ENCODE measurements at regions not wholly inside any gene's neighbourhood (a gene's known extent, or its start where the extent isn't known, plus 50 kb on each side); places are given as distances from the start of the nearest gene placed in this dataset.

GRCh38 chrX:38999967-39000745, 198.9 kb downstream of the MID1IP1 start:
- Histone ChIP-seq H3K36me3 (replicated peaks in 1 of 2; ENCODE audit: control insufficient read depth in 1 of 2, insufficient read depth in 2 of 2, low read length in 1 of 2) (no peaks in the 10 kb centered on the region), H3F3A (replicated peaks; ENCODE audit: insufficient read depth) (no peaks in the 10 kb centered on the region), H3K4me2 (no peak overlapping the region), H3K9me2 (no peaks in the 10 kb centered on the region), H3K79me2 (ENCODE audit: insufficient read depth) (no peaks in the 10 kb centered on the region), H3K4me1 (ENCODE audit: control insufficient read depth in 1 of 2, insufficient read depth in 2 of 2, low read depth in 1 of 2, low read length in 1 of 2) (peaks cover 0 to 3% of the 10 kb centered on the region in 2 experiments; a peak in 2 of 4 replicates), H3K27ac (ENCODE audit: low read depth in 2 of 2, low read length in 1 of 2) (peak overlapping the region in 1 of 2 experiments; percentile 47; a peak in 2 of 4 replicates), H2AFZ (ENCODE audit: low read depth) (no peak overlapping the region), H3K9ac (no peak overlapping the region), H3K4me3 (ENCODE audit: low read depth in 2 of 2, low read length in 1 of 2) (no peak overlapping the region), H4K20me1 (ENCODE audit: insufficient read depth) (no peaks in the 10 kb centered on the region), H3K27me3 (ENCODE audit: insufficient read depth) (no peaks in the 10 kb centered on the region), H3K9me3 (no peaks in the 10 kb centered on the region)
- POLR2A ChIA-PET = interaction anchor here (1.0 kb wide), 1 partner anchor 196 kb away, joined by 3 read pairs; no protein-coding TSS in a partner anchor
- WGBS (ENCODE audit: low lambda C conversion rate) = 0% methylated on average over 2 of the region's 2 CpGs
- TF ChIP-seq TCF12 (IDR thresholded peaks at IDR 0.05) (0 out of 2 replicates have a peak, but pooled peaks have one; percentile 31), RCOR1 (IDR thresholded peaks at IDR 0.05; ENCODE audit: low read length) (peak; percentile 50; the same call in 1 of the 2 replicates), FOXJ3 (CRISPR knock-in tag; IDR thresholded peaks at IDR 0.05) (0 out of 2 replicates have a peak, but pooled peaks have one; percentile 0), RXRA (IDR thresholded peaks at IDR 0.05; ENCODE audit: borderline replicate concordance, low read depth) (no peak), TAF1 (IDR thresholded peaks at IDR 0.05; ENCODE audit: borderline replicate concordance, low read depth, low read length) (no peak), GATA2 (CRISPR knock-in tag; IDR thresholded peaks at IDR 0.05) (peak; percentile 61; the same call in 1 of the 2 replicates)
- CTCF ChIA-PET = interaction anchor here (0.8 to 2.0 kb wide), 4 partner anchors 9 to 152 kb away, joined by 3 to 9 read pairs (median 5); no protein-coding TSS in a partner anchor
- peak; percentile 39 for DNase-seq

GRCh38 chrX:39000802-39001201, 199.5 kb downstream of the MID1IP1 start:
- Histone ChIP-seq H3K4me1 (ENCODE audit: control insufficient read depth in 1 of 2, insufficient read depth in 2 of 2, low read depth in 1 of 2, low read length in 1 of 2) (peaks cover 0 to 3% of the 10 kb centered on the region in 2 experiments; a peak in 2 of 4 replicates), H3K9ac (no peak overlapping the region), H3K27me3 (ENCODE audit: insufficient read depth) (no peaks in the 10 kb centered on the region), H3K9me2 (no peaks in the 10 kb centered on the region), H3K27ac (ENCODE audit: low read depth in 2 of 2, low read length in 1 of 2) (peak overlapping the region in 1 of 2 experiments; percentile 47; a peak in 2 of 4 replicates), H3K4me3 (ENCODE audit: low read depth in 2 of 2, low read length in 1 of 2) (no peak overlapping the region), H3K79me2 (ENCODE audit: insufficient read depth) (no peaks in the 10 kb centered on the region), H3K36me3 (replicated peaks in 1 of 2; ENCODE audit: control insufficient read depth in 1 of 2, insufficient read depth in 2 of 2, low read length in 1 of 2) (no peaks in the 10 kb centered on the region), H3K4me2 (no peak overlapping the region), H3K9me3 (no peaks in the 10 kb centered on the region), H4K20me1 (ENCODE audit: insufficient read depth) (no peaks in the 10 kb centered on the region), H2AFZ (ENCODE audit: low read depth) (no peak overlapping the region), H3F3A (replicated peaks; ENCODE audit: insufficient read depth) (no peaks in the 10 kb centered on the region)
- DNase-seq = peak; percentile 20
- TF ChIP-seq, protein P1, sequence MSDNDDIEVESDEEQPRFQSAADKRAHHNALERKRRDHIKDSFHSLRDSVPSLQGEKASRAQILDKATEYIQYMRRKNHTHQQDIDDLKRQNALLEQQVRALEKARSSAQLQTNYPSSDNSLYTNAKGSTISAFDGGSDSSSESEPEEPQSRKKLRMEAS (IDR thresholded peaks at IDR 0.05; ENCODE audit: low read depth) = no peak
- TF ChIP-seq RCOR1 (IDR thresholded peaks at IDR 0.05; ENCODE audit: low read length) (peak; percentile 60; the same call in 1 of the 2 replicates), TEAD4 (IDR thresholded peaks at IDR 0.05; ENCODE audit: borderline replicate concordance, insufficient read depth) (no peak), MXI1 (IDR thresholded peaks at IDR 0.05; ENCODE audit: low read depth, low read length) (no peak), FOXM1 (IDR thresholded peaks at IDR 0.05; ENCODE audit: low read depth) (no peak), FOSL2 (IDR thresholded peaks at IDR 0.05; ENCODE audit: borderline replicate concordance, low read depth) (no peak), JUND (IDR thresholded peaks at IDR 0.05) (no peak), EP300 (IDR thresholded peaks at IDR 0.05; ENCODE audit: borderline replicate concordance in 1 of 2, low read depth in 1 of 2, low read length in 1 of 2) (peak in 1 of 2 experiments; percentile 86; a peak in 2 of 4 replicates), FOXJ3 (CRISPR knock-in tag; IDR thresholded peaks at IDR 0.05) (peak; percentile 34; the same call in 1 of the 2 replicates), RAD21 (IDR thresholded peaks at IDR 0.05; ENCODE audit: low read length) (peak; percentile 25; the same call in 1 of the 2 replicates), REST (IDR thresholded peaks at IDR 0.05; ENCODE audit: low read depth, low read length) (no peak)
- TF ChIP-seq, protein P2, sequence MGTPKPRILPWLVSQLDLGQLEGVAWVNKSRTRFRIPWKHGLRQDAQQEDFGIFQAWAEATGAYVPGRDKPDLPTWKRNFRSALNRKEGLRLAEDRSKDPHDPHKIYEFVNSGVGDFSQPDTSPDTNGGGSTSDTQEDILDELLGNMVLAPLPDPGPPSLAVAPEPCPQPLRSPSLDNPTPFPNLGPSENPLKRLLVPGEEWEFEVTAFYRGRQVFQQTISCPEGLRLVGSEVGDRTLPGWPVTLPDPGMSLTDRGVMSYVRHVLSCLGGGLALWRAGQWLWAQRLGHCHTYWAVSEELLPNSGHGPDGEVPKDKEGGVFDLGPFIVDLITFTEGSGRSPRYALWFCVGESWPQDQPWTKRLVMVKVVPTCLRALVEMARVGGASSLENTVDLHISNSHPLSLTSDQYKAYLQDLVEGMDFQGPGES (IDR thresholded peaks at IDR 0.05; ENCODE audit: low read depth, low read length) = no peak
- ChIA-PET CTCF (interaction anchor here (0.8 to 2.0 kb wide), 3 partner anchors 10 to 151 kb away, joined by 3 to 9 read pairs (median 3); no protein-coding TSS in a partner anchor), POLR2A (interaction anchor here (1.0 kb wide), 1 partner anchor 196 kb away, joined by 3 read pairs; no protein-coding TSS in a partner anchor)
- WGBS (ENCODE audit: low lambda C conversion rate) = 14% methylated on average over 1 of the region's 1 CpG
